Adrenal gland (tissue), 9 donors: ENCODE measurements at regions not wholly inside any gene's neighbourhood (a gene's known extent, or its start where the extent isn't known, plus 50 kb on each side); places are given as distances from the start of the nearest gene placed in this dataset.

Experiments
- DNase-seq, 7 donors: peaks; one replicate each; pipeline ENCODE4 v3.0.0-alpha.2; 2019 to 2020
- H3K27ac ChIP-seq, 5 donors: fragments of 200-600 bp; sonication (generic) in 4 of 5; 1 replicate in 3 of 5; 2 replicates in 2 of 5; pipeline versions ENCODE4 v1.5.1 to v1.8.0; 2016 to 2020; ENCODE audit warnings: mild to moderate bottlenecking in 1 of 5
- H3K27me3 ChIP-seq: fragments of 200-600 bp; 2 replicates; pipeline ENCODE4 v1.8.0; 2021
- H3K36me3 ChIP-seq, 2 donors: fragments of 200-600 bp; replicated peaks in 1 of 2; 1 replicate in 1 of 2; 2 replicates in 1 of 2; pipeline versions ENCODE4 v1.5.1 to v1.8.0; 2018 to 2022
- H3K4me1 ChIP-seq, 2 donors: fragments of 200-600 bp; replicated peaks in 1 of 2; 1 replicate in 1 of 2; 2 replicates in 1 of 2; pipeline versions ENCODE4 v1.5.1 to v1.8.0; 2018 to 2021
- H3K4me3 ChIP-seq, 4 donors: fragments of 200-600 bp; sonication (generic) in 3 of 4; one replicate each; pipeline ENCODE4 v1.5.1; 2016 to 2018
- H3K9me3 ChIP-seq, 3 donors: fragments of 200-600 bp; sonication (generic) in 1 of 3; replicated peaks in 1 of 3; 1 replicate in 2 of 3; 2 replicates in 1 of 3; pipeline versions ENCODE4 v1.5.1 to v1.8.0; 2016 to 2021
- POLR2A ChIP-seq, 2 donors: fragments of 450-650 bp; IDR thresholded peaks; one replicate each; pipeline ENCODE4 v1.6.1; 2017; ENCODE audit warnings: antibody characterized with exemption in 2 of 2, mild to moderate bottlenecking in 2 of 2, moderate library complexity in 1 of 2
- WGBS, 4 donors: extraction: QIAGEN DNeasy Blood & Tissue Kit in 2 of 4; methylation state at CpG; one replicate each; pipeline versions ENCODE4 v1.1.5 to v1.1.7; 2013 to 2017; 5-methylcytosine and 5-hydroxymethylcytosine counted together
- intact Hi-C, 2 donors: fragments of 100-400 bp; cut with DNase I; formaldehyde crosslinking; loops; one replicate each; pipeline versions ENCODE4 v1.14.1 to v1.15.0; 2022 to 2023
- TF ChIP-seq, protein P1 (sequence below), 6 experiments: fragments of 450-650 bp in 4 of 6; fragments of 200-600 bp in 2 of 6; sonication (generic) in 1 of 6; IDR thresholded peaks; 1 replicate in 5 of 6; 2 replicates in 1 of 6; pipeline versions ENCODE4 v1.5.1 to v1.8.0; 2016 to 2021; ENCODE audit warnings: antibody characterized with exemption in 6 of 6, mild to moderate bottlenecking in 2 of 6, moderate library complexity in 1 of 6
- donor health status: healthy with polysubstance abuse.
- donor health status: Bipolar disorder and iron deficiency.
- donor health status: DM: yes; HTN: yes; CAD: no.
- donor health status: DM: no; HTN: no; CAD: no.
- donor health status: DM: no; HTN: no; CAD: no.

DNA sequence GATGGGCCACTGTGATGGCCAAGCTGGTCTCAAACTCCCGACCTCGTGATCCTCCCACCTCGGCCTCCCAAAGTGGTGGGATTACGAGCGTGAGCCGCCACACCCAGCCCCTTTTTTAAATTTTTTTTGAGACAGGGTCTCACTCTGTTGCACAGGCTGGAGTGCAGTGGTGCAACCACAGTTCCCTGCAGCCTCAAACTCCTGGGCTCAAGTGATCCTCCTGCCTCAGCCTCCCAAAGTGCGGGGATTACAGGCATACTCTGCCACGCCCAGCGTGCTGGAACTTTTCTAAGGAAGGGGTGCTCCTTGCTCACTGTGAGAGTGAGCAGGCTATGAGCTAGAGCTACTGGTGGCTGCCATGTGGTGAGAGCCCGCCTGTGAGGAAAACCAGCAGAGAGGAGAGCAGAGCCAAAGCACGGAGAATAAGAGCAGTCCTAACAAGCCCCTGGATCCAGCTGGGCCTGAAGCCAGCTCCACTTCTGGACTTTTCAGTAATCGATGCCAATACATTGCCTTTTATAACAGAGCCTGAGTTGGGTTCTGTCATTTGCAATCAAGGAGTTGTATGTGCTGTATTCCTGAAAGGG lies 75.5 kb upstream of the UNC5A start:
- Histone ChIP-seq H3K27ac (no peak overlapping the region), H3K4me1 (no peaks in the 10 kb centered on the region), H3K36me3 (no peaks in the 10 kb centered on the region), H3K9me3 (no peaks in the 10 kb centered on the region), H3K27me3 (peaks cover 3% of the 10 kb centered on the region), H3K4me3 (no peak overlapping the region)
- no peak for TF ChIP-seq POLR2A (IDR thresholded peaks at IDR 0.05)
- TF ChIP-seq, protein P1, sequence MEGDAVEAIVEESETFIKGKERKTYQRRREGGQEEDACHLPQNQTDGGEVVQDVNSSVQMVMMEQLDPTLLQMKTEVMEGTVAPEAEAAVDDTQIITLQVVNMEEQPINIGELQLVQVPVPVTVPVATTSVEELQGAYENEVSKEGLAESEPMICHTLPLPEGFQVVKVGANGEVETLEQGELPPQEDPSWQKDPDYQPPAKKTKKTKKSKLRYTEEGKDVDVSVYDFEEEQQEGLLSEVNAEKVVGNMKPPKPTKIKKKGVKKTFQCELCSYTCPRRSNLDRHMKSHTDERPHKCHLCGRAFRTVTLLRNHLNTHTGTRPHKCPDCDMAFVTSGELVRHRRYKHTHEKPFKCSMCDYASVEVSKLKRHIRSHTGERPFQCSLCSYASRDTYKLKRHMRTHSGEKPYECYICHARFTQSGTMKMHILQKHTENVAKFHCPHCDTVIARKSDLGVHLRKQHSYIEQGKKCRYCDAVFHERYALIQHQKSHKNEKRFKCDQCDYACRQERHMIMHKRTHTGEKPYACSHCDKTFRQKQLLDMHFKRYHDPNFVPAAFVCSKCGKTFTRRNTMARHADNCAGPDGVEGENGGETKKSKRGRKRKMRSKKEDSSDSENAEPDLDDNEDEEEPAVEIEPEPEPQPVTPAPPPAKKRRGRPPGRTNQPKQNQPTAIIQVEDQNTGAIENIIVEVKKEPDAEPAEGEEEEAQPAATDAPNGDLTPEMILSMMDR (IDR thresholded peaks at IDR 0.05): no peak
- WGBS, 4 donors: 85 to 92% (median 90%) methylated on average over 10 to 12 of the region's 12 CpGs
- intact Hi-C loops: no loop called here
- DNase-seq: peak in 2 of 7 donors; percentile 4 to 27

DNA sequence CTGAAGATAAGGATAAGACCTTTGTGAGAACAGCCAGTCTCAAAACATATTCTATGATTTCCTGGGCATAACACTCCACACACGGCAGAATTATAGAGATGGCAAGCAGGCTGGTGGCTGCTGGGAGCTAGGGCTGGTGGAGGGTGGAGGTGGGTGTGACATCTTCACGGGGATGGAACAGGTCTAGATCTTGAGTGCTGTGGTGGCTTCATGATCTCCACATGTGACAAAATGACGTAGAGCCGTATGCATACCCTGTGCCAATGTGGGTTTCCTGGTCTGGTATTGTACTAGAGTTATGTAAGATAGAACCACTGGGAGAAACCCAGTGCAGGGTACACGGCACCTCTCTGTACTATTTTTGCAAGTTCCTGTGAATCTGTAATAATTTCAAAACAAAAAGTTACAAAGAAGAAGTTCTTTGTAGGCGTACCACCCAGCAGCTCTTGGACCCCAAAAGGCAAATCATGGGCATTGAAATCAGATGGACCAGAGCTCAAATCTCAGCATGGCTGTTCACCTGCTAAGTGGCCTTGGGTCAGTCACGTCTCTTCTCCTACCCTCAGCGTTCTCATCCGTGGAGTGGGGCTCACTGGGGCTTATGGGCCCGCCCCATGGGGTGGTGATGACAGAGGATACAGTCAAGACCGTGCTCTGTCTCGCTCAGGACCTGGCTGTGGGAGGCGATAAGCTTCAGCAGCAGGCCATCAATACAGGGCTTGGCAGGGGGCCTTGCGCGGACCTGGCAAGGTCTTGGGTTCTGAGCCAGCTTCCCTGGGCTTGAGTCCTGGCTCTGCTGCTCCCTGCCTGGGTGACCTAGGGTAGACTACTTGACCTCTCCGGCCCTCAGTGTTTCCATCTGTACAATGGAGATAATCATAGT lies 74.7 kb upstream of the UNC5A start:
- no peaks in the 10 kb centered on the region for H3K36me3 ChIP-seq
- H3K4me3 ChIP-seq: no peak overlapping the region
- peak in 2 of 7 donors; percentile 13 to 46 for DNase-seq
- no peak for TF ChIP-seq POLR2A (IDR thresholded peaks at IDR 0.05)
- TF ChIP-seq, protein P1 (IDR thresholded peaks at IDR 0.05): no peak
- no peaks in the 10 kb centered on the region for H3K4me1 ChIP-seq
- H3K27me3 ChIP-seq: peaks cover 7% of the 10 kb centered on the region
- intact Hi-C loops: no loop called here
- 61 to 76% (median 72%) methylated on average over 14 to 16 of the region's 16 CpGs for WGBS, 4 donors
- H3K27ac ChIP-seq: no peak overlapping the region
- H3K9me3 ChIP-seq: no peaks in the 10 kb centered on the region

GRCh38 chr5:176736301-176736930 lies 73.9 kb upstream of the UNC5A start:
- peak in 3 of 7 donors; percentile 4 to 41 (median 6) for DNase-seq
- Histone ChIP-seq H3K27me3 (peaks cover 3% of the 10 kb centered on the region), H3K9me3 (no peaks in the 10 kb centered on the region), H3K4me1 (no peaks in the 10 kb centered on the region), H3K36me3 (no peaks in the 10 kb centered on the region), H3K4me3 (no peak overlapping the region), H3K27ac (no peak overlapping the region)
- 51 to 68% (median 63%) methylated on average over 10 of the region's 10 CpGs for WGBS, 4 donors
- intact Hi-C loops: no loop called here
- TF ChIP-seq POLR2A (IDR thresholded peaks at IDR 0.05): no peak
- TF ChIP-seq, protein P1 (IDR thresholded peaks at IDR 0.05): no peak
